PC-3 (cell line): ENCODE measurements at regions not wholly inside any gene's neighbourhood (a gene's known extent, or its start where the extent isn't known, plus 50 kb on each side); places are given as distances from the start of the nearest gene placed in this dataset.

Source experiments
- ATAC-seq: fragments of 200-7000 bp; cut with Tn5 transposase; 2 replicates; pipeline ENCODE4 v1.9.1; 2020; ENCODE audit warnings: mild to moderate bottlenecking, moderate library complexity
- BruUV-seq: library from RNA; stranded (reverse); fragments of 400-500 nt; replicated peaks from 2 replicates; lab custom pipeline; 2021; lab: Mats Ljungman, UMichigan
- CTCF ChIA-PET: fragments of 300-600 bp; sonication (Branson Sonifier 250); formaldehyde crosslinking; loops from one replicate; lab custom pipeline; 2022; ENCODE audit warnings: antibody characterized with exemption; lab: Charles Lee
- POLR2A ChIA-PET: fragments of 300-600 bp; sonication (Branson Sonifier 250); formaldehyde crosslinking; loops from one replicate; lab custom pipeline; 2022; ENCODE audit warnings: antibody characterized with exemption; ENCODE audit not compliant: unreplicated experiment; lab: Charles Lee
- DNase-seq: peaks from one replicate; pipeline ENCODE4 v3.0.0-alpha.2; 2015
- H2AFZ ChIP-seq: fragments of 300-600 bp; sonication (generic); 2 replicates; pipeline ENCODE4 v1.6.0; 2016; ENCODE audit warnings: antibody characterized with exemption, low read length
- H3F3A ChIP-seq: fragments of 300-600 bp; sonication (generic); one replicate; pipeline ENCODE4 v1.6.0; 2017; ENCODE audit warnings: antibody characterized with exemption, low read length, control low read depth, mild to moderate bottlenecking; ENCODE audit not compliant: unreplicated experiment
- H3K27ac ChIP-seq: fragments of 300-600 bp; sonication (generic); 2 replicates; pipeline ENCODE4 v1.5.1; 2016; ENCODE audit warnings: mild to moderate bottlenecking, low read length
- H3K27me3 ChIP-seq: fragments of 300-600 bp; sonication (generic); 2 replicates; pipeline ENCODE4 v1.6.1; 2016; ENCODE audit warnings: low read length, mixed read lengths
- H3K36me3 ChIP-seq: fragments of 300-600 bp; sonication (generic); 2 replicates; pipeline ENCODE4 v1.6.1; 2016; ENCODE audit warnings: low read depth, mixed run types, low read length, mixed read lengths
- H3K4me1 ChIP-seq: fragments of 300-600 bp; sonication (generic); 2 replicates; pipeline ENCODE4 v1.5.1; 2016; ENCODE audit warnings: low read length; ENCODE audit not compliant: insufficient read depth
- H3K4me2 ChIP-seq: fragments of 300-600 bp; sonication (generic); 2 replicates; pipeline ENCODE4 v1.6.0; 2016; ENCODE audit warnings: low read length
- H3K4me3 ChIP-seq: fragments of 300-600 bp; sonication (generic); 2 replicates; pipeline ENCODE4 v1.5.1; 2016; ENCODE audit warnings: mild to moderate bottlenecking, low read length, mixed read lengths
- H3K79me2 ChIP-seq: fragments of 300-600 bp; sonication (generic); 2 replicates; pipeline ENCODE4 v1.6.1; 2017; ENCODE audit warnings: low read length, mixed read lengths
- H3K9ac ChIP-seq: fragments of 300-600 bp; sonication (generic); 2 replicates; pipeline ENCODE4 v1.6.0; 2016; ENCODE audit warnings: mild to moderate bottlenecking, low read length
- H3K9me2 ChIP-seq: fragments of 300-600 bp; sonication (generic); replicated peaks from 2 replicates; pipeline ENCODE4 v1.6.1; 2016; ENCODE audit warnings: mixed run types, low read length, mixed read lengths
- H3K9me3 ChIP-seq: fragments of 300-600 bp; sonication (generic); 2 replicates; pipeline ENCODE4 v1.6.1; 2016; ENCODE audit warnings: low read length, mixed read lengths
- H4K20me1 ChIP-seq: fragments of 300-600 bp; sonication (generic); 2 replicates; pipeline ENCODE4 v1.6.1; 2016; ENCODE audit warnings: low read length, mixed read lengths
- EZH2 ChIP-seq: fragments of 300-600 bp; sonication (generic); IDR thresholded peaks from one replicate; pipeline ENCODE4 v1.6.1; 2017; ENCODE audit warnings: antibody characterized with exemption, mild to moderate bottlenecking, low read length; ENCODE audit not compliant: unreplicated experiment
- EZH2phosphoT487 ChIP-seq: fragments of 300-600 bp; sonication (generic); IDR thresholded peaks from 2 replicates; pipeline ENCODE4 v1.6.1; 2018; ENCODE audit warnings: mild to moderate bottlenecking, antibody characterized with exemption, low read length, borderline replicate concordance
- intact Hi-C: fragments of 100-400 bp; cut with micrococcal nuclease; formaldehyde crosslinking; loops from 2 replicates; pipeline ENCODE4 v1.9.0; 2023
- TF ChIP-seq, protein P1 (sequence below): fragments of 300-600 bp; sonication (generic); conservative IDR thresholded peaks from 2 replicates; pipeline ENCODE4 v1.5.1; 2017; ENCODE audit warnings: antibody characterized with exemption, low read depth, mild to moderate bottlenecking, low read length

DNA sequence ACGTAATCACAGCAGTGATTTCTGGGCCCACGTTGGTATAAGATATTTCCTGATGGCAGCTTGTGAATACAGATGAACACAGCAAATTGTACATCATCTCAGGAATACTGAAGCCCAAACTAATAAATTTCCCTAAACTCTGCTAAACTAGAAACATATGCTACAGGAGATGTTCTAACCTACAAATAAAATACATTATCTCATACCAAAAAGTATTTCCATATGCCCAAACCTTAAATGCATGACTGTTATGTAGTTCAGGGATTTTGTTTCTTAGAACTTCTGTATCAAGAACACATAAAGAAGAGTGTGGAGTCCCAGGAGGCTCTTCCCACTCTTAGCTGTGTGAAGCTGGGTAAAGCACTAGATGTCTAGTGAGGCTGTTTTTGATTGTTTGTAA lies 138.4 kb downstream of the RFC3 start:
- Histone ChIP-seq H3K79me2 (no peaks in the 10 kb centered on the region), H3F3A (no peaks in the 10 kb centered on the region), H3K4me3 (no peak overlapping the region), H4K20me1 (no peaks in the 10 kb centered on the region), H3K27ac (no peak overlapping the region), H3K9ac (no peak overlapping the region), H3K36me3 (no peaks in the 10 kb centered on the region), H2AFZ (no peak overlapping the region), H3K9me2 (no peaks in the 10 kb centered on the region), H3K4me2 (no peak overlapping the region), H3K27me3 (no peaks in the 10 kb centered on the region), H3K4me1 (no peaks in the 10 kb centered on the region), H3K9me3 (no peaks in the 10 kb centered on the region)
- ChIA-PET POLR2A (no interaction called here), CTCF (no interaction called here)
- ATAC-seq (no peak), DNase-seq (no peak)
- BruUV-seq: no TSS peak
- TF ChIP-seq EZH2: no peak
- TF ChIP-seq, protein P1, sequence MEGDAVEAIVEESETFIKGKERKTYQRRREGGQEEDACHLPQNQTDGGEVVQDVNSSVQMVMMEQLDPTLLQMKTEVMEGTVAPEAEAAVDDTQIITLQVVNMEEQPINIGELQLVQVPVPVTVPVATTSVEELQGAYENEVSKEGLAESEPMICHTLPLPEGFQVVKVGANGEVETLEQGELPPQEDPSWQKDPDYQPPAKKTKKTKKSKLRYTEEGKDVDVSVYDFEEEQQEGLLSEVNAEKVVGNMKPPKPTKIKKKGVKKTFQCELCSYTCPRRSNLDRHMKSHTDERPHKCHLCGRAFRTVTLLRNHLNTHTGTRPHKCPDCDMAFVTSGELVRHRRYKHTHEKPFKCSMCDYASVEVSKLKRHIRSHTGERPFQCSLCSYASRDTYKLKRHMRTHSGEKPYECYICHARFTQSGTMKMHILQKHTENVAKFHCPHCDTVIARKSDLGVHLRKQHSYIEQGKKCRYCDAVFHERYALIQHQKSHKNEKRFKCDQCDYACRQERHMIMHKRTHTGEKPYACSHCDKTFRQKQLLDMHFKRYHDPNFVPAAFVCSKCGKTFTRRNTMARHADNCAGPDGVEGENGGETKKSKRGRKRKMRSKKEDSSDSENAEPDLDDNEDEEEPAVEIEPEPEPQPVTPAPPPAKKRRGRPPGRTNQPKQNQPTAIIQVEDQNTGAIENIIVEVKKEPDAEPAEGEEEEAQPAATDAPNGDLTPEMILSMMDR: no peak
- no peak for TF ChIP-seq EZH2phosphoT487
- intact Hi-C loops: no loop called here

DNA sequence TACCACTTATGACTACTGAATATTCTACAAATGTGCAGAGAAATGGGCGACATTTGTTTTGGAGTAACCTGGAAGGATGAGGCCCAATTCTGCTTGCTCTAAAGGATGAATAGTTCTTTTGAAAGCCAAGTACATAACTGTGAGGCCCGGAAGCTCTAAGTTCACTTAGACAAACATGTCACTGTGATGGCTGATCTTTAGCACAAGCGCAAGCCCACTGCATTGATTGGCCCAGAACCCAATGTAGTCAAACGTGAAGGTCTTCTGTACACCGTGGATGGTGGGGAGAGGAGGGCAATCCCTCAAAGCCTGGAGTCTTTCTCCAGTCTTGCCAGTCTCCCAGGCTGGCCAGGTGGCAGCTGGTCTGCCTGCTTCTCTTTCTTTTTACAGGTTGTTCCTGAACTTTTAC lies 139.6 kb downstream of the RFC3 start:
- Histone ChIP-seq H3K9me2 (no peaks in the 10 kb centered on the region), H3K4me3 (no peak overlapping the region), H3K9me3 (no peaks in the 10 kb centered on the region), H3K27ac (no peak overlapping the region), H3K36me3 (no peaks in the 10 kb centered on the region), H3K4me2 (no peak overlapping the region), H2AFZ (no peak overlapping the region), H3K27me3 (no peaks in the 10 kb centered on the region), H3K9ac (no peak overlapping the region), H3K79me2 (no peaks in the 10 kb centered on the region), H4K20me1 (no peaks in the 10 kb centered on the region), H3K4me1 (no peaks in the 10 kb centered on the region), H3F3A (no peaks in the 10 kb centered on the region)
- CTCF ChIA-PET: no interaction called here
- POLR2A ChIA-PET: no interaction called here
- no peak for ATAC-seq
- DNase-seq: no peak
- BruUV-seq: no TSS peak
- TF ChIP-seq, protein P1: no peak
- no peak for TF ChIP-seq EZH2
- no peak for TF ChIP-seq EZH2phosphoT487
- intact Hi-C loops: no loop called here

DNA sequence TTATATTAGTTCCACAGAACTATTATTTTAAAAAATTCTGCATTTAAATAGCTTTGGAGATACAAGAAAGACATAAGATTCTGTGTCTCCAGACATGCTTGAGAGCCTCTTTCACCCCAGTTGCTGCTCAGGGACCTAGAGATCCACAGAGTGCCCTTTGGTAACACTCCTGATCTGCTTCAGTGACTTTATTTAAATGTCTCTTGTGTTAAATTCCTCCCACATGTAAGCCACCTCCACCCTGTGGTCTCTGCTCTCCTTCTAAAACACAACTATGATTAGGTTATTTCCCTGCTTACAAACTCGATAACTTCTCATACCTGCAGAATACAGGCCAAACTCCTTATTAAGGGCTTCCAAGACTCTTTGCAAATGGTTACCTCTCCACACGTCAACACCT lies 141.0 kb downstream of the RFC3 start:
- no TSS peak for BruUV-seq
- CTCF ChIA-PET: no interaction called here
- H3K9ac ChIP-seq: no peak overlapping the region

More for the DNA sequence above, 141.0 kb downstream of the RFC3 start:
- Histone ChIP-seq H3K36me3 (no peaks in the 10 kb centered on the region), H3K4me1 (no peaks in the 10 kb centered on the region), H3K9me3 (no peaks in the 10 kb centered on the region), H3K27ac (no peak overlapping the region), H3K27me3 (no peaks in the 10 kb centered on the region), H3K79me2 (no peaks in the 10 kb centered on the region), H3K9me2 (no peaks in the 10 kb centered on the region), H3F3A (no peaks in the 10 kb centered on the region), H3K4me2 (no peak overlapping the region), H4K20me1 (no peaks in the 10 kb centered on the region), H3K4me3 (no peak overlapping the region), H2AFZ (no peak overlapping the region)
- TF ChIP-seq EZH2: no peak
- ATAC-seq (no peak), DNase-seq (no peak)
- intact Hi-C loops: no loop called here
- POLR2A ChIA-PET: interaction anchor here (0.6 kb wide), 1 partner anchor 9 kb away, joined by 9 read pairs; no protein-coding TSS in a partner anchor
